Endothelial cell of umbilical vein (primary cell): ENCODE measurements at regions not wholly inside any gene's neighbourhood (a gene's known extent, or its start where the extent isn't known, plus 50 kb on each side); places are given as distances from the start of the nearest gene placed in this dataset.

Experiments
- BruUV-seq: library from RNA; stranded (reverse); fragments of 400-500 nt; replicated peaks from 2 replicates; lab custom pipeline; 2021; lab: Mats Ljungman, UMichigan
- CTCF ChIA-PET: fragments of 300-600, 350-600 bp; sonication (Branson Sonifier 250); formaldehyde crosslinking; loops from one replicate; lab custom pipeline; 2021; ENCODE audit warnings: antibody characterized with exemption, inconsistent platforms; lab: Charles Lee
- POLR2A ChIA-PET: fragments of 300-600, 350-600 bp; sonication (Branson Sonifier 250); formaldehyde crosslinking; loops from one replicate; lab custom pipeline; 2021; ENCODE audit warnings: antibody characterized with exemption, inconsistent platforms; lab: Charles Lee
- DNase-seq: peaks from one replicate; pipeline ENCODE4 v3.0.0-alpha.2; 2011; ENCODE audit warnings: low read depth, low spot score
- FAIRE-seq: peaks from 2 replicates; lab custom pipeline; 2011; peaks lifted over from hg19 to GRCh38; lab: Jason Lieb, UNC
- H2AFZ ChIP-seq: 2 replicates; pipeline ENCODE4 v1.6.0; 2012; ENCODE audit warnings: low read depth, low read length, control low read depth, inconsistent platforms
- H3K27ac ChIP-seq: 2 replicates; pipeline ENCODE4 v1.5.1; 2011; ENCODE audit warnings: low read depth, mild to moderate bottlenecking, control low read depth, low read length, moderate library complexity; ENCODE audit not compliant: insufficient read depth
- H3K27me3 ChIP-seq, 2 experiments: 2 replicates each; pipeline versions ENCODE4 v1.6.0 to v1.6.1; 2011; ENCODE audit warnings: low read length in 2 of 2, mixed read lengths in 1 of 2; ENCODE audit not compliant: control insufficient read depth in 2 of 2, insufficient read depth in 2 of 2
- H3K36me3 ChIP-seq, 2 experiments: 2 replicates in 1 of 2; 3 replicates in 1 of 2; pipeline ENCODE4 v1.5.1; 2011; ENCODE audit warnings: low read length in 2 of 2, mild to moderate bottlenecking in 1 of 2, moderate library complexity in 1 of 2; ENCODE audit not compliant: control insufficient read depth in 2 of 2, insufficient read depth in 2 of 2; ENCODE audit errors: extremely low read depth in 1 of 2
- H3K4me1 ChIP-seq: 3 replicates; pipeline ENCODE4 v1.5.1; 2011; ENCODE audit warnings: mild to moderate bottlenecking, low read length; ENCODE audit not compliant: control insufficient read depth, insufficient read depth; ENCODE audit errors: extremely low read depth
- H3K4me2 ChIP-seq: 2 replicates; pipeline ENCODE4 v1.6.1; 2011; ENCODE audit warnings: low read length, control low read depth, mixed read lengths; ENCODE audit not compliant: insufficient read depth
- H3K4me3 ChIP-seq, 3 experiments: fragments of 200-600 bp in 1 of 3; sonication (generic), shearing (Covaris generic) in 1 of 3; replicated peaks in 1 of 3; 2 replicates each; pipeline ENCODE4 v1.5.1; 2011 to 2016; ENCODE audit warnings: control low read depth in 3 of 3, low read length in 3 of 3, mild to moderate bottlenecking in 2 of 3, inconsistent platforms in 1 of 3, low read depth in 1 of 3, moderate library complexity in 1 of 3; ENCODE audit not compliant: insufficient read depth in 1 of 3
- H3K79me2 ChIP-seq: 2 replicates; pipeline ENCODE4 v1.6.0; 2012; ENCODE audit warnings: low read length, inconsistent platforms; ENCODE audit not compliant: control insufficient read depth, insufficient read depth
- H3K9ac ChIP-seq: replicated peaks from 2 replicates; pipeline ENCODE3; 2011; ENCODE audit warnings: low read length, control low read depth; ENCODE audit not compliant: insufficient read depth; ENCODE audit errors: extremely low read depth
- H3K9me1 ChIP-seq: replicated peaks from 3 replicates; pipeline ENCODE4 v1.6.0; 2011; ENCODE audit warnings: mild to moderate bottlenecking, low read length; ENCODE audit not compliant: control insufficient read depth, insufficient read depth; ENCODE audit errors: extremely low read depth
- H3K9me3 ChIP-seq: replicated peaks from 2 replicates; pipeline ENCODE4 v1.5.1; 2012; ENCODE audit warnings: low read length, inconsistent platforms; ENCODE audit not compliant: control insufficient read depth, insufficient read depth
- H4K20me1 ChIP-seq: replicated peaks from 2 replicates; pipeline ENCODE3; 2011; ENCODE audit warnings: mild to moderate bottlenecking, low read length; ENCODE audit not compliant: control insufficient read depth, insufficient read depth; ENCODE audit errors: extremely low read depth
- EZH2 ChIP-seq: IDR thresholded peaks from 2 replicates; pipeline ENCODE4 v1.6.1; 2012; ENCODE audit warnings: borderline replicate concordance, low read depth, mild to moderate bottlenecking, moderate library complexity, low read length, inconsistent platforms; ENCODE audit not compliant: severe bottlenecking
- FOS ChIP-seq: IDR thresholded peaks from 2 replicates; pipeline ENCODE4 v1.6.1; 2011; ENCODE audit warnings: mild to moderate bottlenecking, low read length, moderate library complexity, borderline replicate concordance; ENCODE audit not compliant: insufficient read depth
- GATA2 ChIP-seq: IDR thresholded peaks from 2 replicates; pipeline ENCODE4 v1.7.0; 2011; ENCODE audit warnings: low read depth, mild to moderate bottlenecking, moderate library complexity, mixed read lengths, low read length; ENCODE audit not compliant: insufficient read length, insufficient read depth
- JUN ChIP-seq: IDR thresholded peaks from 2 replicates; pipeline ENCODE4 v1.6.1; 2011; ENCODE audit warnings: borderline replicate concordance, low read depth; ENCODE audit not compliant: insufficient read length, insufficient read depth
- MYC ChIP-seq: IDR thresholded peaks from one replicate; pipeline ENCODE4 v1.6.1; 2011; ENCODE audit warnings: mild to moderate bottlenecking, low read depth, low read length
- POLR2A ChIP-seq: IDR thresholded peaks from 2 replicates; pipeline ENCODE4 v1.6.1; 2012; ENCODE audit warnings: low read depth, mild to moderate bottlenecking, control low read depth, low read length
- POLR2AphosphoS5 ChIP-seq: IDR thresholded peaks from 2 replicates; pipeline ENCODE4 v1.6.1; 2012; ENCODE audit warnings: low read depth, mild to moderate bottlenecking, control low read depth, low read length, moderate library complexity; ENCODE audit not compliant: insufficient read depth
- dilution Hi-C: fragments of 300-500 bp; cut with MboI; formaldehyde crosslinking; loops from one replicate; pipeline ENCODE4 v1.15.0; 2019; ENCODE audit warnings: low sequenced_read_pairs; ENCODE audit not compliant: extremely low pct_ligation_motif_present
- intact Hi-C: fragments of 100-400 bp; cut with micrococcal nuclease; formaldehyde crosslinking; loops from one replicate; pipeline ENCODE4 v1.10.0; 2022
- TF ChIP-seq, protein P1 (sequence below), 2 donors: IDR thresholded peaks; 1 replicate in 1 of 2; 2 replicates in 1 of 2; pipeline ENCODE4 v1.5.1; 2011; ENCODE audit warnings: low read length in 2 of 2, mild to moderate bottlenecking in 2 of 2, moderate library complexity in 2 of 2, control low read depth in 1 of 2, inconsistent platforms in 1 of 2, low read depth in 1 of 2; ENCODE audit not compliant: insufficient read depth in 1 of 2; ENCODE audit errors: extremely low read depth in 1 of 2
- TF ChIP-seq, protein P2 (sequence below): IDR thresholded peaks from 2 replicates; pipeline ENCODE4 v1.6.1; 2011; ENCODE audit not compliant: insufficient read depth, insufficient read length

DNA sequence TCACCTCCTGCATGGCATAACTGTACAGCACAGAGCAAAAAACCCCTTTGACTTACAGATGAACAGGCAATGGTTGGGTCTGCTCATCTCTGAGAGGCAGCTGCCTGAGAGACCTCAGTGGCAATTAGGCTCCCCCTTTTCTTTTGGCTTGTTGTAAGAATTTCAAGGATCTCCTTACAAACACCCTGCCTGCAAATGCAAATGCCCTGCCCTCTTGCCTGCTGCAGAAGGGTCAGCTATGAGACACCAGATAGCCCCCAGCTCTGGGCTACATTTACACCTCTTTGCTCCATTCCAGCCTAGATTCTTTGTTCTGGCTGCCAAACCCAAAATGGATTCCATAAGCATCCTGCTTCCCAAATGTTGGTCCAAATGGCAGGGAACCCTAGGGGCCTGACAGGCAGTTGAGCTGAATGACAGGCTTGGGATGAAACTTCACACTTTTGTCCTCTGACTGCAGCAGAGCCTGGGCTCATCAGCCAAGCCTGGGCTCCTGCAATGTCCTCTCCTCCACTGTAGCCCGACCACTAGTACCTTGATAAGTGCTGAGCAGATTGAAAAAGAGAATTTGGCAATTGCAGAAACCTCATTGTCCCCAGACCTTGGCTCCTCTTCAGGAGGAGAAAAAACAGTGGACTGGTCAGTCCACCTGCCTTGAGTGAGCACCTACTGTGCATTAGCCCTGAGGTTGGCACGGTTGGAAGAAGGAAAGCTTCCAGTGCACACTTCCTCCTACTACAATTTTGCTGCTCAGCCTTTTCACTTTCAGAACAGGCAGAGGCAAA, 678.3 kb downstream of the BCL11A start:
- H3K79me2 ChIP-seq: no peaks in the 10 kb centered on the region
- FAIRE-seq (no peak), DNase-seq (no peak)
- H4K20me1 ChIP-seq: no peaks in the 10 kb centered on the region
- TF ChIP-seq JUN (no peak), POLR2AphosphoS5 (no peak)
- TF ChIP-seq, protein P1, sequence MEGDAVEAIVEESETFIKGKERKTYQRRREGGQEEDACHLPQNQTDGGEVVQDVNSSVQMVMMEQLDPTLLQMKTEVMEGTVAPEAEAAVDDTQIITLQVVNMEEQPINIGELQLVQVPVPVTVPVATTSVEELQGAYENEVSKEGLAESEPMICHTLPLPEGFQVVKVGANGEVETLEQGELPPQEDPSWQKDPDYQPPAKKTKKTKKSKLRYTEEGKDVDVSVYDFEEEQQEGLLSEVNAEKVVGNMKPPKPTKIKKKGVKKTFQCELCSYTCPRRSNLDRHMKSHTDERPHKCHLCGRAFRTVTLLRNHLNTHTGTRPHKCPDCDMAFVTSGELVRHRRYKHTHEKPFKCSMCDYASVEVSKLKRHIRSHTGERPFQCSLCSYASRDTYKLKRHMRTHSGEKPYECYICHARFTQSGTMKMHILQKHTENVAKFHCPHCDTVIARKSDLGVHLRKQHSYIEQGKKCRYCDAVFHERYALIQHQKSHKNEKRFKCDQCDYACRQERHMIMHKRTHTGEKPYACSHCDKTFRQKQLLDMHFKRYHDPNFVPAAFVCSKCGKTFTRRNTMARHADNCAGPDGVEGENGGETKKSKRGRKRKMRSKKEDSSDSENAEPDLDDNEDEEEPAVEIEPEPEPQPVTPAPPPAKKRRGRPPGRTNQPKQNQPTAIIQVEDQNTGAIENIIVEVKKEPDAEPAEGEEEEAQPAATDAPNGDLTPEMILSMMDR (IDR thresholded peaks at IDR 0.05; ENCODE audit: extremely low read depth in 1 of 2, insufficient read depth in 1 of 2, low read depth in 1 of 2, low read length in 2 of 2): no peak
- peaks cover 8% of the 10 kb centered on the region for H3K9me3 ChIP-seq
- H3K9ac ChIP-seq: no peak overlapping the region
- ChIA-PET CTCF (no interaction called here), POLR2A (no interaction called here)
- H2AFZ ChIP-seq: no peak overlapping the region
- dilution Hi-C loops: no loop called here
- H3K9me1 ChIP-seq: no peaks in the 10 kb centered on the region
- BruUV-seq: no TSS peak
- intact Hi-C loops: no loop called here
- H3K4me2 ChIP-seq: no peak overlapping the region
- H3K36me3 ChIP-seq: no peaks in the 10 kb centered on the region
- no peaks in the 10 kb centered on the region for H3K4me1 ChIP-seq
- H3K27ac ChIP-seq: no peak overlapping the region
- no peaks in the 10 kb centered on the region for H3K27me3 ChIP-seq
- H3K4me3 ChIP-seq: no peak overlapping the region

DNA sequence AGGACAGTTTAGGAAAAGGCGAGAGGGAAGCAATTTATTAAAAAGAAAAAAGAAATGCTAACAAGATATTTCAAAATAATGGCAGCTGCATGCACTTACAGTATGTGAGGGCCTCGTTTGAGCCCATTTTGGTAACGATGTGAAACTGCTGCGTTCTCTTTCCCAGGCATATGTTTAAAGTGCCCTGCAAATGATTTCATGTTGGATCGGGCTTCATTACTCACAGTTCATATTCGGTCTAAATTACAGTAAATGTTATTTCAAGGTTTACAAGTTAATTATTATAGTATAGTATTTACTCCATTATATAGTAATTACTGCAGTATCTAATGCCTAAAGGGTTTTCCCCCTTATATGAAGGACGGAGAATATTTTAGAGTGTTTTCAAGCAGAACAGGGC, 679.1 kb downstream of the BCL11A start:
- no peak overlapping the region for H3K27ac ChIP-seq
- intact Hi-C loops (no loop called here), dilution Hi-C loops (no loop called here)
- no peak overlapping the region for H3K9ac ChIP-seq
- no peaks in the 10 kb centered on the region for H4K20me1 ChIP-seq
- H3K4me1 ChIP-seq: no peaks in the 10 kb centered on the region
- TF ChIP-seq MYC (no peak), FOS (no peak), GATA2 (no peak), JUN (no peak), EZH2 (no peak), POLR2A (no peak), POLR2AphosphoS5 (no peak)
- TF ChIP-seq, protein P1 (IDR thresholded peaks at IDR 0.05; ENCODE audit: extremely low read depth in 1 of 2, insufficient read depth in 1 of 2, low read depth in 1 of 2, low read length in 2 of 2): no peak
- TF ChIP-seq, protein P2, sequence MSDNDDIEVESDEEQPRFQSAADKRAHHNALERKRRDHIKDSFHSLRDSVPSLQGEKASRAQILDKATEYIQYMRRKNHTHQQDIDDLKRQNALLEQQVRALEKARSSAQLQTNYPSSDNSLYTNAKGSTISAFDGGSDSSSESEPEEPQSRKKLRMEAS: no peak
- POLR2A ChIA-PET: no interaction called here
- peaks cover 8% of the 10 kb centered on the region for H3K9me3 ChIP-seq
- no peak overlapping the region for H2AFZ ChIP-seq
- CTCF ChIA-PET: no interaction called here
- no peak for FAIRE-seq
- no peaks in the 10 kb centered on the region for H3K9me1 ChIP-seq
- no peak overlapping the region for H3K4me3 ChIP-seq
- no peaks in the 10 kb centered on the region for H3K79me2 ChIP-seq
- DNase-seq: no peak
- no peak overlapping the region for H3K4me2 ChIP-seq
- H3K27me3 ChIP-seq: no peaks in the 10 kb centered on the region
- no peaks in the 10 kb centered on the region for H3K36me3 ChIP-seq
- BruUV-seq: no TSS peak
